GM18502 (cell line): ENCODE measurements at regions not wholly inside any gene's neighbourhood (a gene's known extent, or its start where the extent isn't known, plus 50 kb on each side); places are given as distances from the start of the nearest gene placed in this dataset.

Experiments
- ATAC-seq: cut with Tn5 transposase; IDR thresholded peaks from one replicate; pipeline ENCODE4 v1.9.1; 2021; ENCODE audit warnings: mild to moderate bottlenecking; ENCODE audit not compliant: unreplicated experiment, poor library complexity

DNA sequence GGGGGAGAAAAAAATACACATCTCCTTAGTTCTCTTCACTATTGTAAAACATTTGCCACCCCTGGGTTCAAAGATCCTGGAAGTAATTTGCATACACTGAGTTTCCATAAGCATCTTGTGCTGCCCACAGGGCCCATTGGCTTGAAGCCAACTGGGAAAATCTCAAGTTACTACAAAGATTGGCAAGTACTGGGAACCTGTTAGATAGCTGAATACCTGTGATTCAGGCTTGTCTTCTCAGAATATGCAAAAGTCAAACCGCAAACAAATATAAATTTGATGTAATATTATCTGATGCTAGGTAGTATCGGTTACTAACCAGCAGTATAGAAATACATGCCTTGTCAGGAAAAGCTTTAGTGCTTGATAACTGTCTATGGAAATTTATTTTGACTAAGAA is 156.9 kb upstream of the FST start:
- ATAC-seq, result no peak

DNA sequence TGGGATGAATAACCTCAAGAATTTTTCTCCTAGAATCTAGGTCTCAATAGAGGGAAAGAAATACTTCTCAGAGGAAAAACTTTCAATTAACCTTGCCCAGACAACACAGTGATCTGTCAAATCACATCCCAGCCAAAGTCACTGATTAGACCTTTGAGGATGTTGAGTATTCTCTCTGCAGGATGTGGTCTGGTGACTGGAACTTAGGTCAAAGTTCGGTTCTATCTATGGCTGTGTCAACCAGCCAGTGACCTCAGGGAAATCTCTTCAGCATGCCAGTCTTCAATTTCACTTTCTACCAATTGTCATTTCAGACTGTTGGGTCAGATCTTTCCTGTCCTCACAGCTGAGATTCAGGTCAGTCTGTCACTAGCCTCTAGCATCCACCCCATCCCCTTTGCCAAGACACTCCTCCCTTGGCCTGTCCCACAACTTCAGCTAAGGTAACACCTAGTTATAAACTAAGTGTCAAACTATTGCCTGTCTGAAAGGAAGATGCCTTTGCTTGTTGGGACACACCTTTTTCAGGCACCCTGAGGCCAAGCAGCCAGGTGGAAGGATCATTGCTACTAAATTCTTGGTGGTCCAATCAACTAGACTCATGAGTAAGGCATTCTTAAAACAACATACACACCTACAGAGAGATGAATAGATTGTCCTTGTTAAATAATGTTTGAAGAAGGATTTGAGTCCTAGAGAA is 156.3 kb upstream of the FST start:
- peak; percentile 45 for ATAC-seq

GRCh38 chr5:53326424-53327153 is 153.8 kb upstream of the FST start:
- no peak for ATAC-seq

GRCh38 chr5:53327811-53328334 is 152.6 kb upstream of the FST start:
- no peak for ATAC-seq

DNA sequence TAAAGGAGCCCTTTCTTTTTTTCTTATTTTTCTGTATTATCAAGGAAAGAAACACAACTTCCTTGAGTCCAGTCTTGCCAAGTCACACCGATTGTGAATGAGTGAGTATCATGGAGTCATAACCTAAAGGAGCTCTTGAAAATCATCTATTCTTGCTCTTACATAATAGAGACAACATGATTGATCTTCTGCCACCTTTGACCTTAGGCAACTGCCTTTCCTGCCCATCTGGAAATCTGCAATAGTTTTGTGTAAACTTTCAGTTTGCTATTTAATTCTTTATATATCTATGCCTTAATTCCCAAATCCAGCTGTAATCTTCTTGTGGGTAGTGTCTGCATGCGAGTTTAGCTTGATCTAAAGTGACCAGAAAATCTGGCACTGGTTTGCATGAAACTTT is 149.9 kb upstream of the FST start:
- ATAC-seq, result no peak

- no peak for ATAC-seq
Observed at GRCh38 chr5:53331463-53331862, 149.0 kb upstream of the FST start.

- no peak for ATAC-seq
Observed at GRCh38 chr5:53333160-53333559, 147.3 kb upstream of the FST start.

DNA sequence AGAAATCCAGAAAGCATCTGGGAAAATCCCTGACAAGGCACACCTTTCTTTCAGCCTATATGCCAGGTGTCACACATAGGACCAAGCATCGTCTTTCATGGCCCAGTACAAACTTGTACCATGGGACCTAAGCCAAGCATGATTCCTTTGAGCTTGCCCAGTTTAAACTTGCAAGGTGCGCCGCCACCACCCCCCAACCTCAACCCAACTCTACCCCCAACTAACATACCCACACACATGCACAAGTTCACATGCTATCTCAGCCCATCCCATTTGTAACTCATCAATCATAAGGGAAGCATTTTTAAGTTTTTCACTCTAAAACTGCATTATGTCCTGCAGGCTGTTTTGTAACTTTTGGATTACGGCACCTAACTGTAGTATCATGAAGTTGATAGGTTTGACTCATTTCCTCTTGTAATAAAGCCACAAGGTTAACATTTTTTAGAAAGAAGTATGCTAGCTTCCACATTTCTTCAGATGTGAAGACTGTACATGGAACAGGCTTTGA is 145.9 kb upstream of the FST start:
- ATAC-seq, result no peak

DNA sequence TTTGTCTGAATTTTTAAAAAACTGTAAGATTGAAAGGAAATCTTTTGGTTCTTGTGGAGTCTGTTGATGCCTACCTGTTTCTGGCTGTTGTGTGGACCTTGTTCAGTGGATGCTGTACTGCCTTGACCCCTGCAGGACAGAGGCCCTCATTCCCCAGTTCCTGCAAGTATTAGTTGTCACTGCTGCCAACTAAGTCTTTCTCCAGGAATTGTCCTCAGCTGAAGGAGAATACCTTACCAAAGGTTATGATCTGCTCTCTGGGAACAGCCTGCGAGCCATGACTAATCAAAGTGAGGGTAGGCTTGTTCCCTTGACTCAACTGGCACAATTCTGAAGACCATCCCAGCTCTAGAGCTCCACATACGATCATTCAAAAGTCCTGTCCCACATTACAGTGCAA is 145.3 kb upstream of the FST start:
- no peak for ATAC-seq

- ATAC-seq, result no peak
Observed at GRCh38 chr5:53337827-53338226, 142.6 kb upstream of the FST start.

DNA sequence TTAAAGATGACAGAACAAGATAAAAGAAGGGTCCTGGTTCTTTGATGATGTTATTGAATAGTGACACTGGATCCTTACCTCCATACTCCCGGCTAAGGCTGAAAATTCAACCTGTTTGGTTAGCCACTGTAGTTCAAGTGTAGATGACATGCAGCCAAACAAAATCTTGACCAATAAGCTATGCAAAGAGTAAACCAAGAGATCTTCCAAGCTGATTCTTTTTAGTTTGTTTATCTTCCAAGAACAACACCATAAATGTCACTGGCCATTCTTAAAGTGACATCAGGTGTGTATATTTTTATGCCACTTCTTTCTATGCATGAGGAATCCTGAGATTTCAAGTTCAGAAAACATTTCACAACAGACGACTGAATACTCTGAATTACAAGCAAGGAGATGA is 141.5 kb upstream of the FST start:
- ATAC-seq, result no peak

DNA sequence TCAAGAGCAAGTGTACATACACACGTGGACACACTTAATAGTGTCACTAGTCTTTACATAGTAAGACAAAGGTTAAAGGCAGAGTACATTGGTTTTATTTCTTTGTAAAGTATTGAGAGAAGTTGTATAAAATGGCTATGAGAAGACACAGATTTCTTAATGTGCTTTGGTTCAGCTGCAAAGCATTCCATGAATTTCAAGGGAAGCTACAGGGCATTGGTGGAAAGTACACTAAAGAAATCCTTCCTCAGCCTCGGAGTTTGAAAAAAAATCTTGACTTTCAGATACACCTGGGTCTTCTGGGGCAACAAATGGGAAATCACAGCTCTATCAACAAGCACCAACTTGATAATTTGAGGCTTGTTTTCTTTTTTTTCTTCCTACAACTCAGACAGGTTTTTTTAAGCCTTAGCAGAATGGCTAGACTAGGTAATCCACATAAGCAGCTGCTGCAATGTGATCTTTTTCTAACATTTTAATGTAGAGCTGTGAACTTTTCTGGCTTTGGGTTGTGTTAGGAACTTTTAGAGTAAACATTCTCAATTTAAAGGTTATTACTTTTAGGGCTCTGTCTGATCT is 140.4 kb upstream of the FST start:
- no peak for ATAC-seq

DNA sequence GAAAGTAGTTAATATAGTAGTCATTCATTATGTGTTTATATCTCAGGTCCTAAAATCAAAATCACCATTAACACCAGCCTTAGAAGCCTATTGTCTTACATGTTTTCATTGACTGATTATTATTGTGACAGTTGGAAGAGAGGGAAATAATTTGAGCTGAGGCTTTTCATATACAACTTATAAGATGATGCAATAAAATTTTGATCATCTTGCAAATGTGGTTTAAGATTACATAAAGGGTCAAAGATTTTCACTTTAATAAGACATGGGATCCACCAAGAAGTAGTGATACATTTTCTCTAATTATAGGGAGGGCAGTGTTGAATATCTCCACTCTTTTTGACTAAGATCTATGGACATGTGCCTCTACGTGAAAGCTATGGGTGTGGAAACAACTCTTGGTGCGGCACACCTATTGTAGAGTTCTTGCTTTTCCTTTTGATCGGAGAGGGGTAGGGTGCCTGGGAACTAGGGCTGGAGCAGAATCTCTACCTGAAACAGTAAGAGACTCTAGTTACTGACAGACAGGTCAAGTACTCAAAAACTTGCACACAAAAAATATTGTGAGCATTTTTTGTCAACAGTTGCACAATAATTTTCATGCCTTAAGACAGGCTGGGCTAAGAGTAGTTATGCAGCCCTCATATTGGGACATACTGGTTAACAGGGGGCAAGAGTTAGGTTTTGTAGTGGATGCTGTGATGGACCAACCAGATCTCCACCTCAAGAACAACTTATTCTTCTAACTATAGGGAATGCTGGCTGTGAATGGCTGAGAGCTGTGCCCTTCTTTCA is 139.3 kb upstream of the FST start:
- no peak for ATAC-seq

GRCh38 chr5:53342236-53342635 is 138.2 kb upstream of the FST start:
- no peak for ATAC-seq

DNA sequence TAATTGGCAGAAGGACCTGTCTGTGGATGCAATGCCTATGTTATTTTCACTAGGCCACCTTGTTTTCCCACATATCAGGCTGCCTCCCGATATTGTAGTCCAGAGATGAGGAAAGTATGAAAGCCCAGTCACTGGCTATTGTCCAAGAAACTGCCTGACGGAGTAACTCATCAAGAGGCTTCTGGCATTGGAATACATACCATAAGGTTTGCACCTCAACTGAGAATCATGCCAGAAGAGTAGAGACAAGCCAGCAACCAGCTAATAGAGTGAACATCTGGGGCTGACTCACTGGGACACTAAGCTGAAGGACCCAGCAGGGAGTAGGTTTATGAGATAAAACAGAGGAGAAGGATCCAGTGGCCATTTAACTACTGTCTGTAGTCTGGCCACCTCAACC is 137.2 kb upstream of the FST start:
- no peak for ATAC-seq

DNA sequence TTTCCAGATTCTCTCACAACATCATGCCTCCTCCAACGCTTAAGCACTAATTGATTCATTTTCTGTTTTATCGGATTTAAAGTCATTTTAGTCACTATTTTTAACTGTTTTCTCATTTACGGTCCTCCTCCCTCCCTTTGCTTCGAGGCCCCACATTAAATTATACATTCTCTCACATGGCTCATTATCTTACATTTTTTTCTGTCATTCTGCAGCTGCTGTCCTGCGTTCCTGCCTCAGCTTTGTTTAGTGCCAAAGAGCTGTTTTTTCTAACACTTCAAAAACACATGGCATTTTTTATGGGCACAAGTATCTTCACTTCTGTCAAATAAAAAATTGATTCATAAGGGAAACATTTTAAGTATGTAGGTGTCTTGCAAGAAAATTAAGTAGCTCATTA is 130.1 kb upstream of the FST start:
- ATAC-seq, result no peak

DNA sequence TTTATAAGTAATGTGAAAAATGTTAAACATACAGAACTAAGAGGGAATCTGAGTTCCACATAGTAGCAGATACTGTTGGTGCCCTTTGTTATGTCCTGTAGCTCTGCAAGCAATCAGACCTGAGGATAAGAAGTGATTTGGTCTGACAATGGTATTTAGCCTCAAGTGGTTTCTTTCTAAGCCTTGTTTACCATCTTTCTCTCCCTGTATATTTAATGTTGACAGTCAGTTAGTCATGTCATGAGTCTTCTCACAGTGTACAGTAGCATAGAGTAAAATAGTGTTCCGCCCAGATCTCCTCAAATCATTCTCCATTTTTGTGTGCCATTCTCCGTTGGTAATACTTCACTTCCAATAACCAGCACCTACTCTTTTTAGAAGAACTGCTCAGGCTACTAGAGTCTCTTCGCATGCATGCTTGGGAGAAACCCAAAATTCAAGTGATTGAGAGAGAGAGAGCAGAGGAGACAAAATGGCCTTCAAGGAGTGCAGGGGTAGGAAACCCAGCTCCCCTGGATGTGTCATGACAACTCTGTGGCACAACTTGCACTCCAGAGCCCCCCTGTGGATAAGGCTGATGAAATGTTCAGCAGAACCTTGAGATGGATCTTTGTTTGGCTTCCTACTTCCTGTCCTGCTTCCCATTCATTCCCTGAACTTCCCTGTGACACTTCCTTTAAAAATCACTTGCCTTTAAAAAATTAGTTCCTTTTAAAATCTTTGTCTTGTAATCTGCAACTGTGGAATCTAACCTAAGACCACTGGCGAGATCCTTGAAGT is 129.2 kb upstream of the FST start:
- ATAC-seq, result no peak

GRCh38 chr5:53355316-53355715 is 125.1 kb upstream of the FST start:
- no peak for ATAC-seq

- no peak for ATAC-seq
Observed at GRCh38 chr5:53355931-53356330, 124.5 kb upstream of the FST start.

- peak; percentile 71 for ATAC-seq
Observed at GRCh38 chr5:53357439-53357838, 123.0 kb upstream of the FST start.
